Brain microvascular endothelial cell (primary cell): ENCODE measurements at regions not wholly inside any gene's neighbourhood (a gene's known extent, or its start where the extent isn't known, plus 50 kb on each side); places are given as distances from the start of the nearest gene placed in this dataset.

ENCODE experiments used
- DNase-seq: peaks from one replicate; pipeline ENCODE4 v3.0.0-alpha.2; 2020
- H3K27ac ChIP-seq: fragments of 250-450 bp; sonication (Bioruptor Pico); 2 replicates; pipeline ENCODE4 v1.5.1; 2020; ENCODE audit warnings: mild to moderate bottlenecking, moderate library complexity
- H3K27me3 ChIP-seq: fragments of 250-450 bp; sonication (Bioruptor Pico); replicated peaks from 2 replicates; pipeline ENCODE4 v1.5.1; 2020; ENCODE audit warnings: mild to moderate bottlenecking
- H3K36me3 ChIP-seq: fragments of 250-450 bp; sonication (Bioruptor Pico); replicated peaks from 2 replicates; pipeline ENCODE4 v1.5.1; 2020; ENCODE audit warnings: mild to moderate bottlenecking
- H3K4me3 ChIP-seq: 2 replicates; pipeline ENCODE4 v1.5.1; 2011; ENCODE audit warnings: low read depth, mild to moderate bottlenecking, control low read depth, low read length, moderate library complexity
- CTCF ChIP-seq: IDR thresholded peaks from 2 replicates; pipeline ENCODE4 v1.5.1; 2011; ENCODE audit warnings: low read depth, mild to moderate bottlenecking, moderate library complexity, low read length, control low read depth, inconsistent platforms; ENCODE audit errors: missing control alignments
- in situ Hi-C: cut with HindIII; loops from 2 replicates; pipeline ENCODE4 v1.10.0; 2017; ENCODE audit warnings: low sequenced_read_pairs, low pct_ligation_motif_present

GRCh38 chr21:35465741-35466140 lies 416.6 kb upstream of the RUNX1 start:
- TF ChIP-seq CTCF = no peak
- Histone ChIP-seq H3K4me3 (no peak overlapping the region), H3K27ac (no peak overlapping the region), H3K36me3 (no peaks in the 10 kb centered on the region), H3K27me3 (no peaks in the 10 kb centered on the region)
- in situ Hi-C loops = no loop called here
- no peak for DNase-seq

GRCh38 chr21:35461700-35462099 lies 412.6 kb upstream of the RUNX1 start:
- TF ChIP-seq CTCF = no peak
- Histone ChIP-seq H3K36me3 (no peaks in the 10 kb centered on the region), H3K27me3 (no peaks in the 10 kb centered on the region), H3K4me3 (no peak overlapping the region), H3K27ac (no peak overlapping the region)
- DNase-seq = no peak
- in situ Hi-C loops = no loop called here

GRCh38 chr21:35460441-35460840 lies 411.3 kb upstream of the RUNX1 start:
- no peak for TF ChIP-seq CTCF

GRCh38 chr21:35458405-35458804 lies 409.3 kb upstream of the RUNX1 start:
- DNase-seq = no peak
- in situ Hi-C loops = no loop called here
- no peak overlapping the region for H3K4me3 ChIP-seq
- no peak for TF ChIP-seq CTCF
- H3K27me3 ChIP-seq = no peaks in the 10 kb centered on the region
- H3K27ac ChIP-seq = no peak overlapping the region
- no peaks in the 10 kb centered on the region for H3K36me3 ChIP-seq

More at GRCh38 chr21:35460441-35460840, 411.3 kb upstream of the RUNX1 start:
- Histone ChIP-seq H3K4me3 (no peak overlapping the region), H3K27ac (no peak overlapping the region), H3K36me3 (no peaks in the 10 kb centered on the region), H3K27me3 (no peaks in the 10 kb centered on the region)
- no peak for DNase-seq
- in situ Hi-C loops = no loop called here

GRCh38 chr21:35457097-35457804 lies 408.1 kb upstream of the RUNX1 start:
- TF ChIP-seq CTCF = no peak
- Histone ChIP-seq H3K27me3 (no peaks in the 10 kb centered on the region), H3K27ac (no peak overlapping the region), H3K4me3 (no peak overlapping the region), H3K36me3 (no peaks in the 10 kb centered on the region)
- no peak for DNase-seq
- in situ Hi-C loops = no loop called here

GRCh38 chr21:35451276-35451675 lies 402.2 kb upstream of the RUNX1 start:
- Histone ChIP-seq H3K36me3 (no peaks in the 10 kb centered on the region), H3K27ac (no peak overlapping the region), H3K4me3 (no peak overlapping the region), H3K27me3 (no peaks in the 10 kb centered on the region)
- no peak for DNase-seq
- TF ChIP-seq CTCF = no peak
- in situ Hi-C loops = no loop called here
